Ishikawa (cell line): ENCODE measurements at regions not wholly inside any gene's neighbourhood (a gene's known extent, or its start where the extent isn't known, plus 50 kb on each side); places are given as distances from the start of the nearest gene placed in this dataset.

ENCODE experiments used
- CEBPB ChIP-seq: IDR thresholded peaks from 2 replicates; pipeline ENCODE4 v1.6.1; 2012
- EP300 ChIP-seq: IDR thresholded peaks from 2 replicates; pipeline ENCODE4 v1.6.1; 2012; ENCODE audit warnings: borderline replicate concordance
- FOXM1 ChIP-seq: IDR thresholded peaks from 2 replicates; pipeline ENCODE4 v1.6.1; 2012; ENCODE audit warnings: low read depth, borderline replicate concordance
- NFIC ChIP-seq: IDR thresholded peaks from 2 replicates; pipeline ENCODE4 v1.6.1; 2012
- RAD21 ChIP-seq: IDR thresholded peaks from 2 replicates; pipeline ENCODE4 v1.6.1; 2012; ENCODE audit warnings: low read depth
- TAF1 ChIP-seq: IDR thresholded peaks from 2 replicates; pipeline ENCODE4 v1.6.1; 2012; ENCODE audit warnings: low read depth, mild to moderate bottlenecking
- TCF12 ChIP-seq: IDR thresholded peaks from 2 replicates; pipeline ENCODE4 v1.6.1; 2012; ENCODE audit warnings: low read depth
- TEAD4 ChIP-seq: IDR thresholded peaks from 2 replicates; pipeline ENCODE4 v1.6.1; 2012
- YY1 ChIP-seq: IDR thresholded peaks from 2 replicates; pipeline ENCODE4 v1.6.1; 2012; ENCODE audit warnings: low read depth
- TF ChIP-seq, protein P1 (sequence below): IDR thresholded peaks from 2 replicates; pipeline ENCODE4 v1.6.1; 2012
- TF ChIP-seq, protein P2 (sequence below): IDR thresholded peaks from 2 replicates; pipeline ENCODE4 v1.6.1; 2012; ENCODE audit warnings: low read depth, mild to moderate bottlenecking
- TF ChIP-seq, protein P3 (sequence below): IDR thresholded peaks from 2 replicates; pipeline ENCODE4 v1.6.1; 2012

DNA sequence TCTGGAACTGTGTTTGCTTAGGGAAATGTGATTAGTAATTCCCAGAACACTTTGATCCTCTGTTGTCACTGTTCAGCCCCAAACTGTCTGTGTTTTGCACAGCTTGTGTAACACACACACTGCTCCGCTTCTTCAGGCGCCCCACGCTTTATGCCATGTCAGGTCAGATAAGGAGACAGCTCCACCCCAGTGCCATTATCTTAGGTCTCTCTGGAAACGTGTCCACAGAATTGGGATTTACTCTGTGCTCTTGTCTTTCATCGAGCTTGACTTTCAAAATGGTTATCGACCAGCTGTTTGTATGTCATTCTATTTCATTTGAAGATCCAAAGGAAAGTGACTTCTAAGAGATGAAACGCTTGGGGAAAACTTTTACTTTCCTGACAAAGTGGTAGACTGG lies 106.4 kb upstream of the SSTR4 start:
- TF ChIP-seq, protein P1, sequence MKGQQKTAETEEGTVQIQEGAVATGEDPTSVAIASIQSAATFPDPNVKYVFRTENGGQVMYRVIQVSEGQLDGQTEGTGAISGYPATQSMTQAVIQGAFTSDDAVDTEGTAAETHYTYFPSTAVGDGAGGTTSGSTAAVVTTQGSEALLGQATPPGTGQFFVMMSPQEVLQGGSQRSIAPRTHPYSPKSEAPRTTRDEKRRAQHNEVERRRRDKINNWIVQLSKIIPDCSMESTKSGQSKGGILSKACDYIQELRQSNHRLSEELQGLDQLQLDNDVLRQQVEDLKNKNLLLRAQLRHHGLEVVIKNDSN: no peak
- TF ChIP-seq YY1 (no peak), TAF1 (no peak), RAD21 (no peak), EP300 (no peak), NFIC (no peak), TEAD4 (no peak), FOXM1 (no peak), CEBPB (no peak), TCF12 (no peak)
- TF ChIP-seq, protein P2, sequence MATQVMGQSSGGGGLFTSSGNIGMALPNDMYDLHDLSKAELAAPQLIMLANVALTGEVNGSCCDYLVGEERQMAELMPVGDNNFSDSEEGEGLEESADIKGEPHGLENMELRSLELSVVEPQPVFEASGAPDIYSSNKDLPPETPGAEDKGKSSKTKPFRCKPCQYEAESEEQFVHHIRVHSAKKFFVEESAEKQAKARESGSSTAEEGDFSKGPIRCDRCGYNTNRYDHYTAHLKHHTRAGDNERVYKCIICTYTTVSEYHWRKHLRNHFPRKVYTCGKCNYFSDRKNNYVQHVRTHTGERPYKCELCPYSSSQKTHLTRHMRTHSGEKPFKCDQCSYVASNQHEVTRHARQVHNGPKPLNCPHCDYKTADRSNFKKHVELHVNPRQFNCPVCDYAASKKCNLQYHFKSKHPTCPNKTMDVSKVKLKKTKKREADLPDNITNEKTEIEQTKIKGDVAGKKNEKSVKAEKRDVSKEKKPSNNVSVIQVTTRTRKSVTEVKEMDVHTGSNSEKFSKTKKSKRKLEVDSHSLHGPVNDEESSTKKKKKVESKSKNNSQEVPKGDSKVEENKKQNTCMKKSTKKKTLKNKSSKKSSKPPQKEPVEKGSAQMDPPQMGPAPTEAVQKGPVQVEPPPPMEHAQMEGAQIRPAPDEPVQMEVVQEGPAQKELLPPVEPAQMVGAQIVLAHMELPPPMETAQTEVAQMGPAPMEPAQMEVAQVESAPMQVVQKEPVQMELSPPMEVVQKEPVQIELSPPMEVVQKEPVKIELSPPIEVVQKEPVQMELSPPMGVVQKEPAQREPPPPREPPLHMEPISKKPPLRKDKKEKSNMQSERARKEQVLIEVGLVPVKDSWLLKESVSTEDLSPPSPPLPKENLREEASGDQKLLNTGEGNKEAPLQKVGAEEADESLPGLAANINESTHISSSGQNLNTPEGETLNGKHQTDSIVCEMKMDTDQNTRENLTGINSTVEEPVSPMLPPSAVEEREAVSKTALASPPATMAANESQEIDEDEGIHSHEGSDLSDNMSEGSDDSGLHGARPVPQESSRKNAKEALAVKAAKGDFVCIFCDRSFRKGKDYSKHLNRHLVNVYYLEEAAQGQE: no peak
- TF ChIP-seq, protein P3, sequence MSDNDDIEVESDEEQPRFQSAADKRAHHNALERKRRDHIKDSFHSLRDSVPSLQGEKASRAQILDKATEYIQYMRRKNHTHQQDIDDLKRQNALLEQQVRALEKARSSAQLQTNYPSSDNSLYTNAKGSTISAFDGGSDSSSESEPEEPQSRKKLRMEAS: no peak
